ENCODE measurements at regions not wholly inside any gene's neighbourhood (a gene's known extent, or its start where the extent isn't known, plus 50 kb on each side); places are given as distances from the start of the nearest gene placed in this dataset.
"Not testable (repeated sequence)": the region's sequence is repeated elsewhere in the genome, so short reads cannot be mapped to it uniquely, and the experiment has no call there.

- intact Hi-C loops (cut with micrococcal nuclease; ENCODE audit: unreplicated experiment) = no loop called here
- no peaks in the 10 kb centered on the region for H3K4me1 Mint-ChIP-seq (ENCODE audit: low read depth, unreplicated experiment)
- H3K27ac Mint-ChIP-seq (ENCODE audit: unreplicated experiment) = no peak overlapping the region
- no peaks in the 10 kb centered on the region for H3K9me3 Mint-ChIP-seq (ENCODE audit: low read depth, unreplicated experiment)
- DNase-seq = no peak
- H3K4me3 Mint-ChIP-seq (ENCODE audit: low read depth, unreplicated experiment) = no peak overlapping the region
- BruUV-seq (replicated peaks) = no TSS peak
- no peaks in the 10 kb centered on the region for H3K36me3 Mint-ChIP-seq (ENCODE audit: insufficient read depth, unreplicated experiment)
- CTCF ChIA-PET = no interaction called here
- TF ChIP-seq, protein P1, sequence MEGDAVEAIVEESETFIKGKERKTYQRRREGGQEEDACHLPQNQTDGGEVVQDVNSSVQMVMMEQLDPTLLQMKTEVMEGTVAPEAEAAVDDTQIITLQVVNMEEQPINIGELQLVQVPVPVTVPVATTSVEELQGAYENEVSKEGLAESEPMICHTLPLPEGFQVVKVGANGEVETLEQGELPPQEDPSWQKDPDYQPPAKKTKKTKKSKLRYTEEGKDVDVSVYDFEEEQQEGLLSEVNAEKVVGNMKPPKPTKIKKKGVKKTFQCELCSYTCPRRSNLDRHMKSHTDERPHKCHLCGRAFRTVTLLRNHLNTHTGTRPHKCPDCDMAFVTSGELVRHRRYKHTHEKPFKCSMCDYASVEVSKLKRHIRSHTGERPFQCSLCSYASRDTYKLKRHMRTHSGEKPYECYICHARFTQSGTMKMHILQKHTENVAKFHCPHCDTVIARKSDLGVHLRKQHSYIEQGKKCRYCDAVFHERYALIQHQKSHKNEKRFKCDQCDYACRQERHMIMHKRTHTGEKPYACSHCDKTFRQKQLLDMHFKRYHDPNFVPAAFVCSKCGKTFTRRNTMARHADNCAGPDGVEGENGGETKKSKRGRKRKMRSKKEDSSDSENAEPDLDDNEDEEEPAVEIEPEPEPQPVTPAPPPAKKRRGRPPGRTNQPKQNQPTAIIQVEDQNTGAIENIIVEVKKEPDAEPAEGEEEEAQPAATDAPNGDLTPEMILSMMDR (IDR thresholded peaks at IDR 0.05; ENCODE audit: unreplicated experiment) = no peak
- H3K27me3 Mint-ChIP-seq (ENCODE audit: unreplicated experiment) = no peaks in the 10 kb centered on the region
Measured at GRCh38 chr5:106435185-106435584, 1235.6 kb downstream of the EFNA5 start.

DNA sequence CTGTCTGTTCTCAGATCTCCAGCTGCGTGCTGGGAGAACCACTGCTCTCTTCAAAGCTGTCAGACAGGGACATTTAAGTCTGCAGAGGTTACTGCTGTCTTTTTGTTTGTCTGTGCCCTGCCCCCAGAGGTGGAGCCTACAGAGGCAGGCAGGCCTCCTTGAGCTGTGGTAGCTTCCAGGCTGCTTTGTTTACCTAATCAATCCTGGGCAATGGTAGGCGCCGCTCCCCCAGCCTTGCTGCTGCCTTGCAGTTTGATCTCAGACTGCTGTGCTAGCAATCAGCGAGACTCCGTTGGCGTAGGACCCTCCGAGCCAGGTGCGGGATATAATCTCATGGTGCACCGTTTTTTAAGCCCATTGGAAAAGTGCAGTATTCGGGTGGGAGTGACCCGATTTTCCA is 1240.0 kb downstream of the EFNA5 start:
- H3K36me3 Mint-ChIP-seq (ENCODE audit: insufficient read depth, unreplicated experiment); H3K27me3 Mint-ChIP-seq (ENCODE audit: unreplicated experiment); H3K27ac Mint-ChIP-seq (ENCODE audit: unreplicated experiment); H3K4me1 Mint-ChIP-seq (ENCODE audit: low read depth, unreplicated experiment); H3K9me3 Mint-ChIP-seq (ENCODE audit: low read depth, unreplicated experiment); CTCF ChIA-PET; BruUV-seq (replicated peaks); H3K4me3 Mint-ChIP-seq (ENCODE audit: low read depth, unreplicated experiment); DNase-seq; intact Hi-C loops (cut with micrococcal nuclease; ENCODE audit: unreplicated experiment): not testable (repeated sequence)

- Mint-ChIP-seq H3K4me3 (ENCODE audit: low read depth, unreplicated experiment) (no peak overlapping the region), H3K9me3 (ENCODE audit: low read depth, unreplicated experiment) (peaks cover 2% of the 10 kb centered on the region), H3K27ac (ENCODE audit: unreplicated experiment) (no peak overlapping the region), H3K4me1 (ENCODE audit: low read depth, unreplicated experiment) (no peaks in the 10 kb centered on the region), H3K36me3 (ENCODE audit: insufficient read depth, unreplicated experiment) (no peaks in the 10 kb centered on the region), H3K27me3 (ENCODE audit: unreplicated experiment) (no peaks in the 10 kb centered on the region)
- DNase-seq = no peak
- TF ChIP-seq, protein P1 (IDR thresholded peaks at IDR 0.05; ENCODE audit: unreplicated experiment) = no peak
- intact Hi-C loops (cut with micrococcal nuclease; ENCODE audit: unreplicated experiment) = no loop called here
- BruUV-seq (replicated peaks) = no TSS peak
- CTCF ChIA-PET = no interaction called here
Measured at GRCh38 chr5:106423109-106423897, 1247.4 kb downstream of the EFNA5 start.

GRCh38 chr5:106420102-106420501 is 1250.6 kb downstream of the EFNA5 start:
- H3K4me3 Mint-ChIP-seq (ENCODE audit: low read depth, unreplicated experiment) = no peak overlapping the region
- intact Hi-C loops (cut with micrococcal nuclease; ENCODE audit: unreplicated experiment) = no loop called here
- no peaks in the 10 kb centered on the region for H3K27me3 Mint-ChIP-seq (ENCODE audit: unreplicated experiment)
- TF ChIP-seq, protein P1 (IDR thresholded peaks at IDR 0.05; ENCODE audit: unreplicated experiment) = no peak
- BruUV-seq (replicated peaks) = no TSS peak
- peaks cover 12% of the 10 kb centered on the region for H3K4me1 Mint-ChIP-seq (ENCODE audit: low read depth, unreplicated experiment)
- peaks cover 2% of the 10 kb centered on the region for H3K9me3 Mint-ChIP-seq (ENCODE audit: low read depth, unreplicated experiment)
- no peak for DNase-seq
- H3K36me3 Mint-ChIP-seq (ENCODE audit: insufficient read depth, unreplicated experiment) = no peaks in the 10 kb centered on the region
- CTCF ChIA-PET = no interaction called here
- H3K27ac Mint-ChIP-seq (ENCODE audit: unreplicated experiment) = no peak overlapping the region

- DNase-seq = no peak
- Mint-ChIP-seq H3K27ac (ENCODE audit: unreplicated experiment) (no peak overlapping the region), H3K36me3 (ENCODE audit: insufficient read depth, unreplicated experiment) (no peaks in the 10 kb centered on the region), H3K4me3 (ENCODE audit: low read depth, unreplicated experiment) (no peak overlapping the region), H3K4me1 (ENCODE audit: low read depth, unreplicated experiment) (peaks cover 12% of the 10 kb centered on the region), H3K27me3 (ENCODE audit: unreplicated experiment) (no peaks in the 10 kb centered on the region), H3K9me3 (ENCODE audit: low read depth, unreplicated experiment) (peaks cover 2% of the 10 kb centered on the region)
- TF ChIP-seq, protein P1 (IDR thresholded peaks at IDR 0.05; ENCODE audit: unreplicated experiment) = no peak
- intact Hi-C loops (cut with micrococcal nuclease; ENCODE audit: unreplicated experiment) = no loop called here
- BruUV-seq (replicated peaks) = no TSS peak
- CTCF ChIA-PET = no interaction called here
Measured at GRCh38 chr5:106418196-106418595, 1252.5 kb downstream of the EFNA5 start.

Measured in Calu3 (cell line).